Stimulated activated CD4-positive, alpha-beta T cell treated with anti-CD3 and anti-CD28 coated beads, Interleukin-2, amount 100 ng/mL, for 24 hours (primary cell): ENCODE measurements at regions not wholly inside any gene's neighbourhood (a gene's known extent, or its start where the extent isn't known, plus 50 kb on each side); places are given as distances from the start of the nearest gene placed in this dataset.

Experiments used
- DNase-seq, 2 donors: peaks; one replicate each; pipeline ENCODE4 v3.0.0-alpha.2; 2020

DNA sequence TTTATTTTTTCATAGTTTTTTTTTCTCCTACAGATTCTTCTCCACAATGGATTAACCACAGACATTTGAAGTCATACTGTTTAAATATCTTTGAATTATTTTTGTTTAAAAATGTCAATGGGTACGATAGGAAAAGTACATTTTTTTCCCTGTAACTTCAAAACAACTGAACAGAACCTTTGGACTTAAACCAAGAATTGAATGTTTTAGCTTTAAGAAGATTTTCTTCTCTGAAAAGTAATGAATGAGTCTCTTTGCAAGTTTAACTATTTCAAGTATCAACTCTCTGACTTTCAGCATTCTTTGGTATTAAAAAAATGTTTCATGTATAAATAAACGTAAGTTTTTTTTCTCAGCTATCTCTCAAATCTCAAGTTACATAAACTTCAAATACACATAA, 364.3 kb downstream of the FBXO8 start:
- no peak for DNase-seq

DNA sequence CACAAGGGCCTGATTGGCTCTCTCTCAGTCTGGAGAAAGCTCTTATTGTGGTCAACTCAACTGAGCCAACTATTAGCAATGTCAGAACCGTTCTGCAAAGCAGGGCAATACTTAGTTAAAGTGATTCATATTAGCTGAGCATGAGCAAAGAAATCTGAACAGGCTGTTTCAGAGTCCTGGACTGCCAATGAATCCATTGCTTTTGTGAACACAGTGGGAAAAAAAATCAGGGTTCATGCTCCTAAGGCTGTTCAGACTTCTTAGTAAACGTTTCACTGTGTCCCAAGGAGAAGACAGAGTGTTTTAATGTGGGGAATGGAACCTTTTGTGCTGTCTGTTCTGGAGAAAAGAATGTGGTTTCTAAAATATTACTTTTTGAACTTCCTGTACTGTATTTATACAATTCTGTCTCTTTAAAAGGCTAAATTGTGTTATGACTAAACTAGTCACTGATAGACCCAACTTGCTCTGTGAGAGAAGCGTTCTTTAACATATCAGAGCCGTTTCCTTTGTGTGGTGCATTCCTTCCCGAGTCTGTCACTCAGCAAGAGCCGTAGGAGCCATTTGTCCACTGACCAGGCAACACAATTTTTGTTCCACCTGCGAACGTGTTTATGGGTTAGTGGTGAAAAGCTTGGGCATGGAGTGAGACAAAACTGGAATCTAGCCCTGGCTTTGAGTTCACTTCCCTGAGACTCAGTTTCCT, 366.1 kb downstream of the FBXO8 start:
- DNase-seq, result no peak

DNA sequence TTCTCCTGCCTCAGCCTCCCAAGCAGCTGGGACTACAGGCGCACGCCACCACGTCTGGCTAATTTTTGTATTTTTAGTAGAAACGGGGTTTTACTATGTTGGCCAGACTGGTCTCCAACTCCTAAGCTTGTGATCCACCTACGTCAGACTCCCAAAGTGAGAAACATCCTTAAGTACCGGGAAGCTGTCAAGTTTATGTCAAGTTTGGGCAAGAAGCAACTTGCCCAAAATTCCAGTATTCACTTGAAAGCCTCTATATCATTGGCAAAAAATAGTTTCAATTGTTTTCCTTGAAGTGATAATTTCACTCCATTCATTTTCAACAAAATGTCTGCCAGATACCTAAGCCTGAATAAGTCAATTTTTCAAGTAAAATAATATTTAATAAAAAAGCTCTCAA, 370.0 kb downstream of the FBXO8 start:
- DNase-seq, result no peak

DNA sequence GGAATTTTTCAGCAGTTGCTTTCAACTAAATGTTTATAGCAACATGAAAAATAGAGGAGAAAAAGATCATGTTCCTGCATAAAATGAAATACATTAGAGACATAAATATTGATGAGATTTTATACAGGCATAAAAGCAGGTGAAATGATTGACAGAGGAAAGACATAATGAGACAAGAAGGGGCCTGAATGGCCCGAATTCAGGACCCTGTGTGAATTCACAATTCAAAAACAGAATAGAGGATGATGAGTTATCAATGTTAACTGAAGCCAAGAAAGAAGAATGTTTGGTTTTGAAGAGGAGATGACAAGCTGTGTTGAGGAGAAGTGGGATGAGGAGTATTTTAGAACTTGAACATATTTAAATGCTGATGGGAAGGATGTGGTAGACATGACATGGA, 371.1 kb downstream of the FBXO8 start:
- DNase-seq, result no peak

DNA sequence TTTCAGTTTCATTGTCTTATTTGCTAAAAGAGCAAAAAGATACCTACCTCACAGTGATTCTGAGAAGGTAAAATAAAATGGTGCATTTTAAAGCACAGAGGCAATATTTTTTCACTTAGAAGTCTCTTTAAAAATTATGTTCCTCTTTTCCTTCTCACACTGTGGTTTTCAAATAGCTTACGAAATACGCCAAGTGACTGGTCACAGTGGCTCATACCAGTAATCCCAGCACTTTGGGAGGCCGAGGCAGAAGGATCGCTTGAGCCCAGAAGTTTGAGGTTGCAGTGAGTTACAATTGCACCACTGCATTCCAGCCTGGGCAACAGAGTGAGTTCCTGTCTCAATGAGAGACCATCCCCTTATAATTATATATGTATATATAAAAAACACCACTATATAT, 372.6 kb downstream of the FBXO8 start:
- DNase-seq, result no peak

DNA sequence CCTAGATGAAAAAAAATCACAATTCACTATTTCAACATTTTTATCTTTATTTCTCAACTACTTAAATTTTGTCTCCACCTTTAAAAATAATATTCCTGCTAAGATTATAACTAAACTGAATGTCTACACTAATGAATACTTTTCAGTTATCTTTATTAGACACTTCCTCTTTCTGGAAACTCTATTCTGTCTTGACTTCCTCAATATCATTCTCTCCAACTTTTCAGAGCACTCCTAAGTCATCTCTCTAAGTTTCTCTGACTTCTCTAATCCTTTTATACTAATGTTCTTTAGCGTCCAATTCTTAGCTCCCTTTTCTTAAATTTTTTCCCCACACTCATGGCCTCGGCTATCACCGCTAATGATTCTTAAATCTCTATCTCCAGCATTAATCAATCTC, 374.2 kb downstream of the FBXO8 start:
- no peak for DNase-seq

DNA sequence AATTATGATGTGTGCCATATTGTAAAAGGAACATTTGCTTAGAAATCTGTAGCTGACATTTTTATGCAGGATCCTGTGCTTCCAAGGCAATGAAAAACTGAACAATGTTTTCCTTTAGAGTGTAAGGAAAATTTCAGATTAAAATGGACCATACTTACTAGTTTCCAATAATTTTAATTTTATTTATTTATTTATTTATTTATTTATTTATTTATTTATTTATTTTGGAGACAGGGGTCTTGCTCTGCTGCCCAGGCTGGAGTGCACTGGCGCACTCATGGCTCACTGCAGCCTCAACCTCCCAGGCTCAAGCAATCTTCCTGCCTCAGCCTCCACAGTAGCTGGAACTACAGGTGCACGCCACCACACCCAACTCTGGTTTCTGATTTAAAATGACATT, 369.8 kb upstream of the HAND2 start:
- DNase-seq, result no peak

DNA sequence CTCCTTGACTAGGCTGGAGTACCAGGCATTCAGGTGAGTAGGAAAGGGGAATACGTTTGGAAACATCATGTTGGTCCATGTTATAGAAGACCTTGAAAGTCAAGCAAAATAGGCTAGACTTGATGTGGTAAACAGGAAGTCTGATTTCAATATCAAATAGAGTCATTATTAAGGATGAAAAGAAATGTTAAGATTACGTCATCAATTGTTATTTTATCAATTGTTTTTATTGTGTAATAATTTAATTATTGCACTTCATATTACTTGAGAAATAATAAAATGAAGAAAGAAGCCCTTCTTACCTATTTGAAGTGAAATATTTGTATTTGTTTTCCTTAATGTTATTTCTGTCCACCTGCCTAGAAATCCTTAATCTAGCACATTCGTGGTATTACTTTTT, 361.0 kb upstream of the HAND2 start:
- no peak for DNase-seq

DNA sequence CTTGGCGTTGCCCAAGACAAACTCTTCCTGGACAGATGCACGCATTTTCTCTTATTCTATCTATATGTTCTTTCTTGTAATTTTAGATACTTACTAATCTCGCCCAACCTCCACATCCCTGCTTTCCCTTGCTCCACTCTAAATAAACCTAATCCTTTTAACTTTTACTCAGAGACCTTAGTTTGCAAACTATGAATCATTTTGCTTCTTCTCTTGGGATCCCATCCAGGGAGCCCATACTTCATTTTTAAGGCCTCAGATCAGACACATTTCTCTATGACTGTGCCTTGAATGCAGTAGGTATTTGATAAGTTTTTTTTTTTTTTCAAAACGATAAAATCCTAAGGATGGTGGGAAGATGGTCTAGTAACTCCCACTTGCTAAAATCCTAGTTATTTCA, 353.8 kb upstream of the HAND2 start:
- DNase-seq, result no peak

DNA sequence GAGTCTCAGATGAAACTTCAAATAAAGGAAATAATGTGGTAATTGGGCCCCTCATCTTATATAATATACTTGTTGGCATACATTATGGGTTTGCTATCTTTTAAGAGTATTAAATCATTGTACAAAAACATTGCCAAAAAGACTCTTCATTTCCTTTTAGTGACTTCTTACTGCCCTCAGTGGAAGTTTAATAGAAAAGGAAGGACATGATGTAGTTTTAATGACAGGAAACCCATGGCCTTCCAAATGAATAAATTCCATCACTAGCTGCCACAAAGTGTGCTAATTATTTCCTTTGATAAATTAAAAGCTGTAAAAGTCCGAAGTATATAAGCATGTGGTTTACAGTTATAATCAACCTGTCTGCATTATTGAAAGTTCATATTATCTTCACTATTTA, 350.9 kb upstream of the HAND2 start:
- DNase-seq, result no peak

DNA sequence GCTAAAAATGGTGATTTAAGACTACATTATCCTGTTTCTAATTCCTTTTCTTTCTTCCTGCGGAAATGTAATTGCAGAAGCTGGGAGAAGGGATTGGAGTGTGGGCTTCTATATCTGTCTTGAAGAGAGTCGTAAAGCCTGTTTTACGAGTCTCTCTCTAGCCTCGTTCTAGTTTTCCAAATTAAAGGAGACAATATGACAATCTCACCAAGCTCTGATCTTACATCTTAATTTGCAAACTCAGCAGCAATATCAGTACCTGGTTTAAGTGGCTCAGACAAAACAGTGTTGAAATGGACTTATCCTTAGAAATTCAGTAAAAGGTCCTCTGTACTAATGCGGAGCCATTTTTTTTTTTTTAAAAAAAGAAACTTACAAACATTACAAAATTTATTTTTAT, 349.5 kb upstream of the HAND2 start:
- no peak for DNase-seq

DNA sequence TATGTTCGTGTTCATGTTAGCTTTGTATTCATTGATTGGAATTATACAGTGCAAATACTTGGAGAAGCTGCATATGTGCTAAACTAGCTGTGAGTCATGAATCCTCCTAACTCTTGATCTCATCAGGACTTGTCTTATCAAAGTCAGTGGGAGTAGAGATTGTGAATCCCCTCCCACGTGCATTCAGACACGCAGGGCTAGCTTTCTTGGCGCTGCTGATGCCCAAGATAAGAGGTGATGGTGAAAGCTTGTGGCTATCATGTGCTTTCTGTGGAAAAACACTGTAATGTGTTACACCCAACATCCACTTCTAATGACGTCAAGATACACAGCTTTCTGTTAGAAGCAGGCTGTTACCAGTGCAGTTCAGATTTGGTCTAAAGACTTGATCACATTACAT, 348.7 kb upstream of the HAND2 start:
- DNase-seq, result no peak

DNA sequence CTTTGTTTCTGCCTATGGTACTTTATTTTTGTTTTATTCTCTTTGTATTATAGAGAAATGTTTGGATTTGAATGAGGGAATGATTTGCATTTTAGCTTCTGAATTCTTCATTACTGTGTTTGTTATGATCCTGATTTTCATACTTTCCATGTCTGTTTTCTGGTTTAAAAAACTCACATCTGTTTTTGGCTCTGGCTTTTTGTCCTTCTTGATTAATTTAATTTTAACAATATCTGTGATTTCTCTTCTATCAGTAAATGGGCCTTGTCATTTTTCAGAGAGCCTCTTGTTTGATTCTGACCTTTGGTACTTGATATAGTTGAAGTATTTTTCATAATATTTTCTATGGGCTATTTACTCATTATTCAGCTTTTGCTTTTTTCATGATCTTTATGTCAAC, 341.6 kb upstream of the HAND2 start:
- DNase-seq, result no peak

DNA sequence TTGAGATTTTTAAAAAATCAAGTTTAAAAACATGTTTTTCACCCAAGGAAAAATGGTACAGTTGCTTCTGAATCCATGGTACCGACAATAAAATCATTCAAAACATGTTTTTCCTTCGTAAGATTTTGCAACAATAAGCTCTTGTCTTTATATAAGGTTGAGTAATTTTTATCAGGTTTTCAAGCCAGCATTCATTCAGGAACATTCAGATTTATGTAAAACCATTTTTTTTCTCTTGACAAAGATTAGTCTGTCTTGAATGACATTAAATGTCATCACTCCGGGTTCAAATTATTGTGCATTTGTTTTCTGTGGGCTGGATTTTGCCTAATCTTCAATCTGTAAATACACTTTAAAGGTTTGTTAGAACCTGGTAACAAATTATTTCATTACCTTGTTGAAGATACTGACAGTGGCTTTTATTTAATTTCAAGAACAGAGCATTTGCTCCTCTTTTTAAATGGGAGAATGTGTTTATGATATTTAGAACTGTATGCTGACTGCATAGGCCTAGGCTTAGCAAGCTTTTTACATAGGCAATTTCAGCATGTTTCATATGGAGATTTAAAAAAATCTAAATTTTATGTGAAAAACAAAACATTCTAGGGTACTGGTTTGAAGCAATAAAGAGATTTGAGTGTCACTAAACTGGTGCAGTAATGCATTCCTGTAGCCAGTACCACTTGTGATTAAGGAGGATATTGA, 336.4 kb upstream of the HAND2 start:
- DNase-seq, result no peak

DNA sequence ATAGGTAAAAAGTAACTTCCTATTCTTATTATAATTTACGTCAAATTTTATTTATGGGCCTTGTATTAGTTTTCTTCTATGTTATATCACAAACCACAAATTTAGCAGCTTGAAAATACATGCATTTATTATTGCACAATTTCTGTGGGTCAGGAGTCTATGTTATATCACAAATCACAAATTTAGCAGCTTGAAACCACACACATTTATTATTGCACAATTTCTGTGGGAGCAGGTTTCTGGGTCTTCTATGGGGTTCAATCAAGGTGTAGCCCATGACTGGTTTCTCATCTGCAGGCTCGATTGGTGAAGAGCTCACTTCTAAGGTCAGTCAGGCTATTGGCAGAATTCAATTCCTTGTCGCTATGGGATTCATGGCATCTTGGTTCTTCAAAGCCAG, 332.7 kb upstream of the HAND2 start:
- no peak for DNase-seq

DNA sequence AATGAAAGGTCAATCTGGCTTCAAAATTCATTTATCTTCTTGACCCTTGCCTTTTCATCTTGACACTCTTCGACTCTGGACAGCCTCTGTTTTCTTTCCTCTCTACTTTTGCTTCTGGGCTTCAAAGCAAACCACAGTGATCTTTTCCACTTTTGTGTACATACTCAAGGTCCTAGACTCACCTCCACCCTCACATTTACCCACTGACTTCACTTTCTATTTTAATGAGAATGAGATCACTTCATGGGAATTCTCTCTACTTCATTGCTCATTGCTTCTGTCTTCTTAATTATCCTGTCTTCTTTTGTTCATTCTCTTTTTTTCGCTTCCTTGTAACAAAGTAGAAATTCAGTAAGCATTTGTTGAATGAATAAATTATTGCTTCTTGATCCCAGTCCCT, 330.1 kb upstream of the HAND2 start:
- DNase-seq, result no peak

DNA sequence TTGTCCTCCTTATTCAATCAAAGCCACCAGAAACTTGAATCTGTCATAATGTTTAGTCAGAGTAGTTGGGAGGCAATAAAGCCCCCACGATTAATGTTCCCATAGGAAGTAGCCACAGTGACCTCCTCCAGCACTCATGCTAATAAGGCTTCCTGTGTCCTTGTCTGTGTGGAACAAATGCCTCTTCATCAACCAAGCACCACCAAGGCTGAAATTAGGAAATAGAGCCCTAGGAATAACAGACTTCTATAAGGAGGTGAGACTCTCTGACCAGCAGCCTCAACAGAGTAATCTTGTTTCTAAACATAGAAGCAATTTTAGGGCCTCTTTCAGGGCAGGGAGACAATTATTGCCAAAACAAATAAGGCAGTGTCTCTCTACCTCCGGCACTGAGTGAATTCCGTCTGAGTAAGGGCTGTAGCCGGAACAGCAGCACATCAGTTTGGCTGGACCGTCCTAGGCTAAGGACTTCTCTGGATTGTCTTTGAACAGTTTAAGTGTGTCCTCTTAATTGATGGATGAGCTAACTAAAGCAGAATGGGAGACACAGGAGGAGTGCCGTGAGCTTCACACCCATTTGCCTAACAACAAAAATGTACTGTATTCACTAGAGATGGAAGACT, 329.2 kb upstream of the HAND2 start:
- DNase-seq, result no peak

DNA sequence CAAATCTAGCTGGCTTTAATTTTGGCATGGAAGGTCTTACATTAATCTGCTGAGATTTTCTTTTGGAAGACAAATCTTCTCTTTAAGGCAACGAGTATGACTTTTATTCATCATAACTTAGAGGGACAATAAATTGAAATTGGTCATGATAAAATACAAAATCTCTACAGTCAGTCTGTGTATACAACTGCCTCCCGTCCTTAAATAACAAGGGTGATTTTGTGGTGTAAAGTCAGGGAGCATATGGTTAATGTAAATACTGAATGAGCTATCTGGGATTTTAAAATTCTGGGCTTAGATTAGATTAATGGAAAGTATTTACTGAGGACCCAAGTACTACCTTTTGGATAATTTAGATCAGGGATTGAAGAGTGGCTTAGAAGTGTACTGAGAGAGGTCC, 328.4 kb upstream of the HAND2 start:
- no peak for DNase-seq

DNA sequence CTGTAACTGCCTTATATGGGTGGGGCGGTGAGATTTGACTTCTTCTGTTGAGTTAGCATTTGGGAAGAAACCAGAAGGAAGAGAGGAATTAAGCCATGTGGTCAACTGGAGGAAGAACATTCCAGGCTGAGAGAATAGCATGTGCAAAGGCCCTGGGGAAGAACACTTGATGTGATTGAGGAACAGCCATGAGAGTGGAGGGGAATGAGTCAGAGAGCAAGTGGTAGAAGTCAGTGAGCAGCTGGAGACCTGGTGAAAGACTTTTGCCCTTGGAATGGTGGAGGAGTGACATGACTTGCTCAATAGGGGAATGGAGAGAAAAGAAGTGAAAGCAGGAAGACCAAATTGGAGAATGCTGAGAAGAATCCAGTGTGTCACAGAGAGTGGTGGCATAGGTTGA, 327.8 kb upstream of the HAND2 start:
- DNase-seq, result no peak

DNA sequence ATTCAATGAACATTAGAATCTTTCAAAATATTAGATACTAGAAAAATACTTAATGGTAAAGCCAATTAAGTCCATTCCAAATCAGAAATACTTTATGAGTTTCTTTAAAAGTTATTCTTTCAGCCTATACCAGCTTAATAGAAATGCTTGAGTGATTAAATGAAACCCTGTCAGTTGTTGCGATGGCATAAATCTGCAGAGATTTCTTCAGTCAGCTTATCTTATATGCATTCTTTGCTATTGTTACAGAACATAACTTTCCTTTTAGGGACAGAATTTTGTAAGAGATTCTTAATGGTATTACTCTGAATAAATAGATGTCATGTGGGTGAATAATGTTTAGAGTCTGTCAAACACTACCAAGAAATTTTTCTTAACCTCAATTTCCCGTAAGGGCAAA, 325.0 kb upstream of the HAND2 start:
- DNase-seq, result no peak

DNA sequence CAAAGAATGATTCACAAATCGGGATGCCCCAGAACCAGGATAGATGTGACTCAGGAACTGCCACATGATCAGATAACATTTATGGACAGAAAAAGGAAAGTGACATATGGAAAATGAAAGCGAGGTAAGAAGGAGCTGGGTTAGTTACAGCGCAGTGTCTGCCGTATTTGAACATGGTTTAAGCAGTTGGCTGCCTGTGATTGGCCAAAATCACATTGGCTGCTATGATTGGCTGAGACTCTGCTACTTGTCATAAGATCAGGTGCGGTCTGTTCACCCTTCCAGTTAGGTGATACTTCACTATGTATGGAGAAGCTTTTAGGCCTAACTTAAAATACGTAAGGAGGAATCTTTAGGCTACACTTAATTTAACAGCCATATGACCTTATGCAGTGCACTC, 322.7 kb upstream of the HAND2 start:
- DNase-seq, result no peak

DNA sequence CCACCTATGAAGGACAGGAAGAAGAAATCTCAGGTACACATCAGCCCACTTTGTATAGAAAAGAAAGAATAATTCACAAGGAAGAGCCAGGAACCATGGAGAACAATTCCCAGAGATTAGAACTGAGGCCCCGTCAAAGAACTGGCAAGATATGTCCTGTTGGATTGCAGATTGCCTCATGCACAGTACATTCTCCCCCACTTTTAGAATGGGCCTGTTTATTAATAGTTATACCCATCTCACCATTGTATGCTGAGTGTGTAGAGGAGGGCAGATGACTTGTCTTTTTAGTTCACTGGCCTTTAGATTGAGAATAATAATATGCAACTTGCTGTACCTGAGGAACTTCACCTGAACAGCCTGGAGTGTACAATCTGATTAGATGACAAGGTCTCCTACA, 315.6 kb upstream of the HAND2 start:
- DNase-seq, result no peak

DNA sequence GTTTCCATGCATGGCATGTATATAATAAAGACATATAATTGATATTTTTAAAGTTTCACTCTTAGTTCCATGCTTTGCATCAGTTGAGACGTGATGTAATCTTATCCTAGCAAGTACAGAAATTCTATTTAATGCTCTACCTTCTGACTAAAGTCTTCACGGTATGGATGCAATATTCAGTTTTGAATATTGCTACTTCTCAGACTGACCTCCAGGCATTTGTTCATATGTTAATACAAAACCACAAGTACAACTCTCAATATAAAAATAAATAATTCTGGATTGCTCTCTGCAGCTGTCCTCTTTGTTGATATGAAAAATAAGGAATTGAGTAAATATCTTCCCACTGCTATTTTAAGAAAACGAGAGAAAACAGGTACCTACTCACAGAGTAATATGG, 309.8 kb upstream of the HAND2 start:
- no peak for DNase-seq

DNA sequence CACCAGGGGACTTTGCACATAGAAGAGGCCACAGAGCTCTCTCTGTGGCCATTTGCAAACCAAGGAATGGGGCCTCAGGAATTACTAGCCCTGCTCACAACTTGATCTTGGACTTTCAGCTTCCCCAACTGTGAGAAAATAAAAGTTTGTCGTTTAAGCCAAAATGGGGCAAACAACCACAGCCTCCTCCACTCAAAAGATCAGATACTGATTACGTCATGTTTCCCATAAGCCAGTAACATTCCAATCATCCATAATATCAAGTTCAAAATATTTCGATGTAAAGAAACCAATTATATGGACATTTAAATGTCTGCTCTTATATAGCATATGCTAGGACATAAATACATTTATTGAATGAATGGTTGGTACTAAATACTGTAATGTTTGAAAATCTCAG, 307.5 kb upstream of the HAND2 start:
- no peak for DNase-seq

DNA sequence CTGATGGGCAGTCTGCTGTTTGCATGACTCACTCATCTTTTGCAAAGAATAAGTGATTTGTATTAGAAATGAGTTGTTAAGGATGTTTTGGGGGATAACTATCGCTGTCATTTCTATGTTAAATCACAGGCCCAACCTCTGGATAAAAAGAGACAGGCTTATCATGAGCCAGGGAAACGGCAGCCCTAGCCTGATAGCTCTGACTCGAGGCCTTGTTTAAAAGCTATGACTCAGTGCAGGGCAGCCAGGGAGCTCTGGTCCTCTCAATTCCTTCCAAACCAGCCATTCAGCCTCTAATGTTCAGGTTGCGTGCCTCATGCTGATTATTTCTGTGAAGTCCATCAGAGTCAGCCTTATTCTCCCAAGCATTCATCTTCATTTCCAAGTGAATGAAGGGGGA, 305.9 kb upstream of the HAND2 start:
- no peak for DNase-seq
